ENCODE measurements at regions not wholly inside any gene's neighbourhood (a gene's known extent, or its start where the extent isn't known, plus 50 kb on each side); places are given as distances from the start of the nearest gene placed in this dataset.

DNA sequence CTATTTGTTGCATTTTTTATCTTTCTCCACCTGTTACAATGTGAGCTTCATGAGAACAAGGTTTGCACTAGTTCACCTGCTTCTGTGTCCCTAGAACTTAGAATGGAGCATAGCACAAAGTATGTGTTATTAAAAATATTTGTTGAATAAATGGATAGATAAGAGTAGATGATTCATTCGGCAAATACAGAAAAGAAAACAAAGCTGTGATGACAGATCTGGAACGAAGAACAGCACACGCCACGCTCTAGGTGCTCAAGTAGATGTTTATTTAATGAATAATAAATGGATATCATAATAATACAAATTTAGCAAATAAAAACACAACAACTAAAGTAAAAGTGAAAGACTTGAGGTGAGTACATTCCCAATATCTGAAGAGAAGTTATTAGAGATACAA is 273.1 kb downstream of the HAO1 start:
- TF ChIP-seq, protein P1, sequence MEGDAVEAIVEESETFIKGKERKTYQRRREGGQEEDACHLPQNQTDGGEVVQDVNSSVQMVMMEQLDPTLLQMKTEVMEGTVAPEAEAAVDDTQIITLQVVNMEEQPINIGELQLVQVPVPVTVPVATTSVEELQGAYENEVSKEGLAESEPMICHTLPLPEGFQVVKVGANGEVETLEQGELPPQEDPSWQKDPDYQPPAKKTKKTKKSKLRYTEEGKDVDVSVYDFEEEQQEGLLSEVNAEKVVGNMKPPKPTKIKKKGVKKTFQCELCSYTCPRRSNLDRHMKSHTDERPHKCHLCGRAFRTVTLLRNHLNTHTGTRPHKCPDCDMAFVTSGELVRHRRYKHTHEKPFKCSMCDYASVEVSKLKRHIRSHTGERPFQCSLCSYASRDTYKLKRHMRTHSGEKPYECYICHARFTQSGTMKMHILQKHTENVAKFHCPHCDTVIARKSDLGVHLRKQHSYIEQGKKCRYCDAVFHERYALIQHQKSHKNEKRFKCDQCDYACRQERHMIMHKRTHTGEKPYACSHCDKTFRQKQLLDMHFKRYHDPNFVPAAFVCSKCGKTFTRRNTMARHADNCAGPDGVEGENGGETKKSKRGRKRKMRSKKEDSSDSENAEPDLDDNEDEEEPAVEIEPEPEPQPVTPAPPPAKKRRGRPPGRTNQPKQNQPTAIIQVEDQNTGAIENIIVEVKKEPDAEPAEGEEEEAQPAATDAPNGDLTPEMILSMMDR (optimal IDR thresholded peaks at IDR 0.05 in 1 of 3, IDR thresholded peaks at IDR 0.05 in 1 of 3, conservative IDR thresholded peaks at IDR 0.05 in 1 of 3; ENCODE audit: extremely low read depth in 1 of 3, insufficient read depth in 2 of 3, low read length in 3 of 3), result no peak
- TF ChIP-seq EZH2 (IDR thresholded peaks at IDR 0.05; ENCODE audit: low read length), result no peak

All from keratinocyte (primary cell).